ENCODE measurements at regions not wholly inside any gene's neighbourhood (a gene's known extent, or its start where the extent isn't known, plus 50 kb on each side); places are given as distances from the start of the nearest gene placed in this dataset.
"Not testable (repeated sequence)": the region's sequence is repeated elsewhere in the genome, so short reads cannot be mapped to it uniquely, and the experiment has no call there.

DNA sequence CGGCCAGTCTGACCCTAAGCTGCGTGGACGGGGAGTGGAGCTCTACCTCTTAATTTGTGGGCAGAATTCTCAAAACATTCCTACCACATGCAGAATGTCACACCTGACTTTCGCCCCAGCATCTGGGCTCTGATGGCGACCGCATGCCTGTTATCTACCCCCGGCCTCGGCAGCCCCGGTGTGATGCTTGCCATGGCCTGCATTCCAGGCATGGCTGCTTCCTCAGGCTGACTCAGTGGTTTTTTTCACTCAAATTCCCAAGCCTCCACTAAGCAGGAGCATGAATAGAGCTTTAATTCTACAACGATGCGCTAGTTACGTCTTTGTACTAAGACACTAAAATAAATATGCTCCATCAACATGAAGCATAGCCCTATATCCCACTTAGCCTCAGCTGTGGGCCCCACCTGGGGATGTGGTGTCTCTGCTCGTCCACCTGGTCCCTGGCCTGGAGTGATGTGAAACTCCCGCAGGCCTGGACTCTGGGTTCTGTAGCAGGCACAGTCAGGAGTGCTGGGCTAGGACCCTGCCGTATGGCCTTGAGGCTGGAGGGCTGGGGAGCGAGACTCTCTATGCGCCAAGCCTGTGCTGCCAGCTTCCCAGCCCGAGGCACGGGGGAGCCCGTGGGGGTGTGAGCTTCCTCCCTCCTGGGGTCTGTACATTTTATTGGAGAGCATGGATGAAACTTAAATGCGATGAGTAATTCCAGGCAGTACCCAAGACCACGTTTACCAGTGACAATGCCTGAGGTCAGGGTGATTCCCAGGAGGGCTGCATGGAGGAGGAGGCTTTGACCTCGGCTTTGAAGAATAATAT, 153.2 kb downstream of the CTTN start:
- Histone ChIP-seq H3K36me3 (ENCODE audit: control insufficient read depth, insufficient read depth, low read length) (no peaks in the 10 kb centered on the region), H3K27ac (ENCODE audit: low read length) (no peak overlapping the region), H3K9me3 (ENCODE audit: control insufficient read depth, low read depth, low read length) (no peaks in the 10 kb centered on the region), H3K27me3 (ENCODE audit: control insufficient read depth, insufficient read depth, low read length) (no peaks in the 10 kb centered on the region), H3K4me3 (ENCODE audit: low read length) (no peak overlapping the region), H3K4me1 (ENCODE audit: control insufficient read depth, insufficient read depth, low read length) (no peaks in the 10 kb centered on the region)
- no CpG with 5 or more reads among the region's 23 CpGs for WGBS (ENCODE audit: insufficient coverage, low lambda C conversion rate)
- DNase-seq, result no peak

DNA sequence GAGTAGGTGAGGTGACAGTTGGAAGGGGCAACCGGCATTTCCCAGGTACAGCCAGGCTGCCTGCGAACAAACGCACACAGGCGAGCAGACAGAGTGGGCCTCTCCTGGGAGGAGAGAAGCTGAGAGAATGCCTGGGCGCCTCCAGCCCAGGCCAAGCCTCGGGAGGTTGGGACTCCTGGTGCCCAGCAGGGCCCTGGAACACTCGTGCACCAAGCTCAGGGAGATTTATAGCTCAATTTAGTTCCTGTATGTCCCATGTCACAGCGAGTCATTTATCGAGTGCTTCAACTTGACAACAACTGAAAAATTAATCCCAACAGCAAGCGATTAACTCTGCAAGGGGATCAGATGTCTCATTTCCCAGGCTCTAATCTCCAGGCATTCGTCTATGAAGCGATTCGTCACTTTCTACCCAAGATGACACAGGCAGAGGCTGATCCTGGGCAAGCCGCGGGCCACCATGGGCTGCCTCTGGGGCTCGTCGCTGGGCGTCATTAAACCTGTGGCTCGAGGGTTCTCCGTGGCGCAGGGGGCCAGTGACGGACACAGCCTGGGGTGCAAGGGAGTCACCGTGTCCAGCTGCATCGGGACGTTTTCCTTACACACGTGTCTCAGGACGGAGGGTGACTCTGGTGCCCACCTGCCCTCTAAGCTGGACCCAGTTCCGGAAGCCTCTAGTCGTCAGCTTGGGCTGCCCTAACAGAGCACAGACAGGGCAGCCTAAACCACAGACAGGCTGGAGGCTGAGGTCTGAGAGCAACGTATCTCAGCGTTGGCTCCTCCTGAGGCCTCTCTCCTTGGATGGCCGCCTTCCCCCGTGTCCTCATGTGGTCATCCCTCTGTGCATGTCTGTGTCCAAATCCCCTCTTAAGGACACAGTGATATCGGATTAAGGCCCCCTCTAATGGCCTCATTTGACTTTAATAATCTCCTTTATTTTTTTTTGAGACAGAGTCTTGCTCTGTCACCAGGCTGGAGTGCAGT, 154.1 kb downstream of the CTTN start:
- Histone ChIP-seq H3K4me3 (ENCODE audit: low read length) (no peak overlapping the region), H3K27ac (ENCODE audit: low read length) (no peak overlapping the region), H3K27me3 (ENCODE audit: control insufficient read depth, insufficient read depth, low read length) (no peaks in the 10 kb centered on the region), H3K36me3 (ENCODE audit: control insufficient read depth, insufficient read depth, low read length) (no peaks in the 10 kb centered on the region), H3K9me3 (ENCODE audit: control insufficient read depth, low read depth, low read length) (no peaks in the 10 kb centered on the region), H3K4me1 (ENCODE audit: control insufficient read depth, insufficient read depth, low read length) (no peaks in the 10 kb centered on the region)
- WGBS (ENCODE audit: insufficient coverage, low lambda C conversion rate), result no CpG with 5 or more reads among the region's 34 CpGs
- no peak for DNase-seq

DNA sequence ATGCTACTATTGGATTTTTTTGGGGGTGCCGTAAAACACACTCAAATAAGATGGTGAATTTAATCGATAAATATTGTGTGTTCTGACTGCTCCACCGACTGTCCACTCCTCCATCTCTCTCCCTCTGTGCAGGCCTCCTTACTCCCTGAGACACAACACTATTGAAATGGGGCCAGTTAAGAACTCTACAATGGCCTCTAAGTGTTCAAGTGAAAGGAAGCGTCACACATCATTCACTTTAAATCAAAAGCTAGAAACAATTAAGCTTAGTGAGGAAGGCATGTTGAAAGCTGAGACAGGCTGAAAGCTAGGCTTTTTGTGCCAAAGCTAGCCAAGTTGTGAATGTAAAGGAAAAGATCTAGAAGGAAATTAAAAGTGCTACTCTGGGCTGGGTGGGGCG, 156.7 kb downstream of the CTTN start:
- WGBS (ENCODE audit: insufficient coverage, low lambda C conversion rate), result no CpG with 5 or more reads among the region's 5 CpGs
- Histone ChIP-seq H3K4me1 (ENCODE audit: control insufficient read depth, insufficient read depth, low read length) (no peaks in the 10 kb centered on the region), H3K27ac (ENCODE audit: low read length) (no peak overlapping the region), H3K36me3 (ENCODE audit: control insufficient read depth, insufficient read depth, low read length) (no peaks in the 10 kb centered on the region), H3K4me3 (ENCODE audit: low read length) (no peak overlapping the region), H3K27me3 (ENCODE audit: control insufficient read depth, insufficient read depth, low read length) (no peaks in the 10 kb centered on the region), H3K9me3 (ENCODE audit: control insufficient read depth, low read depth, low read length) (no peaks in the 10 kb centered on the region)
- no peak for DNase-seq

DNA sequence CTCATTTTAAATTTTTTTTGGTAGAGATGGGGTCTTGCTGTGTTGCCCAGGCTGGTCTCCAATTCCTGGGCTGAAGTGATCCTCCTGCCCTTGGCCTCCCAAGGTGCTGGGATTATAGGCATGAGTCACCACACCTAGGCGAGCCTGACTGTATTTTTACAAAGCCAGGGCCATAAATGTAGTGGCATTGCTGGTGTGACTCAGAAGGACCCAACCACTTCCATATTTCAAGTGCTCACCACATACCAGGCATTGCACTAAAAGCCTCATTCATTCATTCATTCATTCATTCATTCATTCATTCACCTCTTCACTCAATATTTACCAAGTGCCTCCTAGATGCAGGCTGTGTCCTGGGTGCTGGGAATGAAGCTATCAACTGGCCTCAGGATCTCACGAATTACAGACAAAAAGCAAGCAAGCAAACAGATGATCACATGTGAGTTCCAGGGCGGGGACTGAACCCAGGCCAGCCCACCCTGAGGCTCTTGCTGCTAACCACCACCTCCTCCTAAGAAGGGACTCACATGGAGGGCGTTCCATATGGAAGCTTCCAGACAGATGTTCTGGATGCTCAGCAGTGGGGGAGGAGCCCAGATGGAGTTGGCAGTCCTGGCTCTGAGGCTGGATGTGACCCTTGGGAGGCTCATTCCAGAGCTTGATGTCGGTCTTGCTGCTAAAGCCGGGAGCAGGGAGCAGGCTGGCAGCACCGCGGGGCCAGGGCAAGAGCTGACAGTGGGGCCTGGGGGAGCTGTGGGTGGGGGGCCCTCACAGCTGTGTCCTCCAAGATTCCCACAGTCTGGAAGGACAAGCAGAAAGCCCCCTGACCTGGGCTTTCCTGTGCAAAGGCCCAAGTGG, 158.8 kb downstream of the CTTN start:
- Histone ChIP-seq H3K27me3 (ENCODE audit: control insufficient read depth, insufficient read depth, low read length) (no peaks in the 10 kb centered on the region), H3K4me1 (ENCODE audit: control insufficient read depth, insufficient read depth, low read length) (no peaks in the 10 kb centered on the region), H3K9me3 (ENCODE audit: control insufficient read depth, low read depth, low read length) (no peaks in the 10 kb centered on the region), H3K4me3 (ENCODE audit: low read length) (no peak overlapping the region), H3K27ac (ENCODE audit: low read length) (no peak overlapping the region), H3K36me3 (ENCODE audit: control insufficient read depth, insufficient read depth, low read length) (no peaks in the 10 kb centered on the region)
- peak in 1 of 2 donors; percentile 32 for DNase-seq
- WGBS (ENCODE audit: insufficient coverage, low lambda C conversion rate), result no CpG with 5 or more reads among the region's 8 CpGs

DNA sequence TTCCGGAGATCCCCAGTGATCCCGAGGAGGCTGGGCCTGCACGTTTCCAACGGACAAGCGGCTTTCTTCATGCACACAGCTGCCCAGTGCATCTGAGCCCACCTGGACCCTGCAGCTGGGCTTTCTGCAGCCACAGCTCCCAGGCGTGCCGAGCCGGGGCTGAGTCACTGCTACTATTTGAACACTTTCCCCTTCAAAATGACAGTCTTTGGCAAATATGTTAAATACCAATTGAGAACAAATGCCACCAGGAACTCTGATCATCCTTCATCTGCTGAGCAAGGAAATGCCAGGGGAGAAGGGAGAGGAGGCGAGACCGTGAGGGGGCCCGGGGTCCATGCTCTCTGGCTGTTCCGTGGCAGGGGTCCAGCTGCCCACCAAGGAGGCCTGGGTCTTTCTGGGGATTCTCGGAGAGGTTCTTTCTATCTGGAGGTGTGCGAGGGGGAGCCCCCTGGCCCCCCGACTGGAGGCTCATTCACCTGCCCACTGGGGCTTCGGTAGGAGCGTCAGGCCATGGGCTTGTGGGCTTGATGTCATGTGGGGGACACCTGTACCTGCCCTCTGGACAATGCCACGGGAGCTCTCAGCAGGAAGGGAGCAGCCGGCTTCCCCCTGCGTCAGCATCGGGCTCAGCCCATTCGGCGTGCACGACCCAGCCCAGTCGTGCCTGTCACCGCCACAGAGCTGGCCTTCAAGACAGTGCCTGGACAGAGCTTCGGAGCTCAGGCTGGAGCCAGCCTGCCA, 159.6 kb downstream of the CTTN start:
- no peaks in the 10 kb centered on the region for H3K27me3 ChIP-seq (ENCODE audit: control insufficient read depth, insufficient read depth, low read length)
- H3K36me3 ChIP-seq (ENCODE audit: control insufficient read depth, insufficient read depth, low read length), result no peaks in the 10 kb centered on the region
- no peak overlapping the region for H3K27ac ChIP-seq (ENCODE audit: low read length)
- no peak for DNase-seq
- H3K4me1 ChIP-seq (ENCODE audit: control insufficient read depth, insufficient read depth, low read length), result no peaks in the 10 kb centered on the region
- no CpG with 5 or more reads among the region's 27 CpGs for WGBS (ENCODE audit: insufficient coverage, low lambda C conversion rate)
- H3K4me3 ChIP-seq (ENCODE audit: low read length), result no peak overlapping the region
- no peaks in the 10 kb centered on the region for H3K9me3 ChIP-seq (ENCODE audit: control insufficient read depth, low read depth, low read length)

DNA sequence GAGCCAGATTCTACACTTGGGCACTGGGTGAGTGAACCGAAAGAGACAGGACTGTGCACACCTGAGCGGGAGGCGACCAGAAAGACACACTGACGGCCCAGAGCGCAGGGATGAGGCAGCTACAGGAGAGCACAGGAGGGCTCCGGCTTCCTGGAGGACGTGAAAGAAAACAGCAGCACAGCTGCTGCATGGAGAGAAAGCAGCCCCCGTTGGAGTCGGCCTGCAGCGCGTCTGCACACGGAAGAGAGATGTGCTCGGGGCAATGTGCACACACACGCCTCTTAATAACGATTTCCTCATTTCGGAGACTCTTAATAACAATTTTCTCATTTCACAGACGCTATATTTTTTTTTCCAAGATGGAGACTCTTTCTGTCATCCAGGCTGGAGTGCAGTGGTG, 160.4 kb downstream of the CTTN start:
- no peak overlapping the region for H3K4me3 ChIP-seq (ENCODE audit: low read length)
- H3K36me3 ChIP-seq (ENCODE audit: control insufficient read depth, insufficient read depth, low read length), result no peaks in the 10 kb centered on the region
- no peaks in the 10 kb centered on the region for H3K27me3 ChIP-seq (ENCODE audit: control insufficient read depth, insufficient read depth, low read length)
- no peak for DNase-seq
- 95% methylated on average over 4 of the region's 17 CpGs for WGBS (ENCODE audit: insufficient coverage, low lambda C conversion rate)
- no peaks in the 10 kb centered on the region for H3K4me1 ChIP-seq (ENCODE audit: control insufficient read depth, insufficient read depth, low read length)
- no peak overlapping the region for H3K27ac ChIP-seq (ENCODE audit: low read length)
- H3K9me3 ChIP-seq (ENCODE audit: control insufficient read depth, low read depth, low read length), result no peaks in the 10 kb centered on the region

DNA sequence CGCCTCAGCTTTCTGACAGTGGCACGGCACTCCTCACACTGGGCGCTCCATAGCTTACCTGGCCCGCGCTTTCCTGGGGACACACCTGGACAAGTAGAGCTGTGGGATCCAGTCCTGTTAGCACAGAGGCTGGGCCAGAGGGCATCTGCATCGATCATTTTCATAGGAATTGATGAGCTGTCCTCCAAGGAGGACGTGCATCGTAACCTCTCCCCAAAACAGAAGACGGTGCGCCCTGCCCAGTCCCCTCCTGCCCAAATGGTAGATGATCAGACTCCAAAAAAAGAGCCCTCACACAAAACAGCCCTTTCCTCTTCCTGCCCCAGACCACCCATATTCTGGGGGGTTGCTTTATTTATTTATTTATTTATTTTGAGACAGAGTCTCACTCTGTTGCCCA, 161.2 kb downstream of the CTTN start:
- H3K9me3 ChIP-seq (ENCODE audit: control insufficient read depth, low read depth, low read length), result no peaks in the 10 kb centered on the region
- no peak overlapping the region for H3K4me3 ChIP-seq (ENCODE audit: low read length)
- no peaks in the 10 kb centered on the region for H3K27me3 ChIP-seq (ENCODE audit: control insufficient read depth, insufficient read depth, low read length)
- no peak overlapping the region for H3K27ac ChIP-seq (ENCODE audit: low read length)
- WGBS (ENCODE audit: insufficient coverage, low lambda C conversion rate), result no CpG with 5 or more reads among the region's 10 CpGs
- DNase-seq, result no peak
- no peaks in the 10 kb centered on the region for H3K36me3 ChIP-seq (ENCODE audit: control insufficient read depth, insufficient read depth, low read length)
- H3K4me1 ChIP-seq (ENCODE audit: control insufficient read depth, insufficient read depth, low read length), result no peaks in the 10 kb centered on the region

DNA sequence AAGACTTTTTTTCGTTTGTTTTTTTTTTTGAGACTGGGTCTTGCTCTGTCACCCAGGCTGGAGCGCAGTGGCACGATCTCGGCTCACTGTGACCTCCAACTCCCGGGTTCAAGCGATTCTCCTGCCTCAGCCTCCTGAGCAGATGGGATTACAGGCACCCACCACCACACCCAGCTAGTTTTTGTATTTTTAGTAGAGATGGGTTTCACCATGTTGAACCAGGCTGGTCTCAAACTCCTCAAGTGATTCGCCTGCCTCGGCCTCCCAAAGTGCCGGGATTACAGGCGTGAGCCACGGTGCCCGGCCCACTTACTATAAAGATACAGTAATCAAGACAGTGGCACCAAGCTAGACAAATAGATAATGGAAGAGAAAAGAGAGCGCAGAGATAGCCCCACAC, 162.3 kb downstream of the CTTN start:
- not testable (repeated sequence) for H3K27me3 ChIP-seq (ENCODE audit: control insufficient read depth, insufficient read depth, low read length); H3K4me3 ChIP-seq (ENCODE audit: low read length); H3K9me3 ChIP-seq (ENCODE audit: control insufficient read depth, low read depth, low read length); H3K27ac ChIP-seq (ENCODE audit: low read length); H3K36me3 ChIP-seq (ENCODE audit: control insufficient read depth, insufficient read depth, low read length); DNase-seq; H3K4me1 ChIP-seq (ENCODE audit: control insufficient read depth, insufficient read depth, low read length)
- no CpG with 5 or more reads among the region's 13 CpGs for WGBS (ENCODE audit: insufficient coverage, low lambda C conversion rate)

DNA sequence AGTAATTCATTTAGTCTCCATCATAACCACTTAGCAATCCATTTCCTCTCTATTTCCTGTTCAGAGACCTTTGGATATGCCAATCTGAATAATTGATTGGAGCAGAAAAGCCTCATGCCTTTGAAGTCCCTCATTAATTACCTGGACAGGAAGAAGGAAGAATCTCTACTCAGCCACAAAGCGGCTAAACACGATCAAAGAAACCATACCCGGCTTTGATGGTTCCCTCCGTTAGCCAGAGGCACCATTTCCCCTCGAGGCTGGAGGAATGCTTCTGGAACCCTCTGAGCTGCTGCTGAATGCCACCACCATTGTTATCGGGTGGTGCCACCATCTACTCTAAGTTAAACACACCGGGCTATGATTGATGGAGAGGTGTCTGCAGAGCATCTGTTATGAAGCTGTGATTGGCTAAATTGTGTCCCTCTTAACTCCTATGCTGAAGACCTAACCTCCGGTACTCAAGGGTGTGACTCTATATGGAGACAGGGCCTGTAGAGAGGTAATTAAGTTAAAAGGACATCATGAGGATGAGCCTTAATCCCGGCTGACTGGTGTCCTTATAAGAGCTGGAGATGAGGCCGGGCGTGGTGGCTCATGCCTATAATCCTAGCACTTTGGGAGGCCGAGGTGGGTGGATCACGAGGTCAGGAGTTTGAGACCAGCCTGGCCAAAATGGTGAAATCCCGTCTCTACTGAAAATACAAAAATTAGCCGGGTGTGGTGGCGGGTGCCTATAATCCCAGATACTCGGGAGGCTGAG, 168.6 kb downstream of the CTTN start:
- Histone ChIP-seq H3K36me3 (ENCODE audit: control insufficient read depth, insufficient read depth, low read length) (no peaks in the 10 kb centered on the region), H3K4me1 (ENCODE audit: control insufficient read depth, insufficient read depth, low read length) (peaks cover 13% of the 10 kb centered on the region), H3K9me3 (ENCODE audit: control insufficient read depth, low read depth, low read length) (no peaks in the 10 kb centered on the region), H3K27me3 (ENCODE audit: control insufficient read depth, insufficient read depth, low read length) (no peaks in the 10 kb centered on the region), H3K27ac (ENCODE audit: low read length) (no peak overlapping the region), H3K4me3 (ENCODE audit: low read length) (no peak overlapping the region)
- WGBS (ENCODE audit: insufficient coverage, low lambda C conversion rate), result 100% methylated on average over 2 of the region's 17 CpGs
- no peak for DNase-seq
